SW480 (cell line): ENCODE measurements at regions not wholly inside any gene's neighbourhood (a gene's known extent, or its start where the extent isn't known, plus 50 kb on each side); places are given as distances from the start of the nearest gene placed in this dataset.
"Not testable (repeated sequence)": the region's sequence is repeated elsewhere in the genome, so short reads cannot be mapped to it uniquely, and the experiment has no call there.

ENCODE experiments used
- DNase-seq: peaks from one replicate; pipeline ENCODE4 v3.0.0-alpha.2; 2016; ENCODE audit warnings: low spot score

DNA sequence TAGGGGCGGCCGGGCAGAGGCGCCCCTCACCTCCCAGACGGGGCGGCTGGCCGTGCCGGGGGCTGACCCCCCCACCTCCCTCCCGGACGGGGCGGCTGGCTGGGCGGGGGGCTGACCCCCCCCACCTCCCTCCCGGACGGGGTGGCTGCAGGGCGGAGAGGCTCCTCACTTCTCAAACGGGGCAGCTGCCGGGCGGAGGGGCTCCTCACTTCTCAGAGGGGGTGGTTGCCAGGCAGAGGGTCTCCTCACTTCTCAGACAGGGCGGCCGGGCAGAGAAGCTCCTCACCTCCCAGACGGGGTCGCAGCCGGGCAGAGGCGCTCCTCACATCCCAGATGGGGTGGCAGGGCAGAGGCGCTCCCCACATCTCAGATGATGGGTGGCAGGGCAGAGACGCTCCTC, 836.8 kb downstream of the RAPGEF2 start:
- DNase-seq: not testable (repeated sequence)

DNA sequence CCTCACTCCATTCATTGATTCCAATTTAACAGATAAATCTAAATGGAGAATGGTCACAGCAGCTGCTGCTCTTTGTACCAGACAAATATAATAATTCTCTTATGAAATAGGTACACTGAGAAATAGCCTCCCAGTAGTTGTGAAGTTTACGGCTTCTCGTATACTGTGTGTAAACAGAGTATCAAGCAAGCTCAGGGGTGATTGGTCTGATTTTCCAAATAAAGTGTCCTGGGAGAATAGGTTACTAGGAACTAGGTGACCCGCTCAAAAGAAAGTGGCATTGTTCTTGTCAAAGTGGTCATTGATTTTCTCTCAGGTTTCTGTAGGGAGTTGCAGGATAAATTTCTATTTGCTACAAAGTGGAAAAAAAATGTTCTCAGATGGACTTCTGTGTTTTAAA, 838.2 kb downstream of the RAPGEF2 start:
- DNase-seq: no peak

DNA sequence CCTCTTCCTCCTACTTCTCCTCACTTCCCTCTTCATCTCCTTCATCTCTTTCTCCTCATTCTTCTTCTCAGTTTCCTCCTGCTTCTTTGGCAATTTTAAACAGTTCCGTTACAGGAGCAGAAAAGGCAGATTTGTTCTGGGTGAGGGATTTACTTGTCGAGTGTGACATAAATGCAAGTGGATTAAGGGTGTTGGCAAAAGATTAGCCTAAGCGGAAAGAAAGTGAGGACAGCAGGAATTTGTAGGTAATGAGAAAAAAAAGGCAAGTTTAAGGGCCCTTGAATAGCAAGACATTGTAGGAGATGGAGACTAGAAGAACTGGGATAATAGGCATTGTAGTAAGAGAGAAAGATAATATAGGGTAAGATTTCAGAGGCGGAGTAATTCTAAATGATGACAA, 841.6 kb downstream of the RAPGEF2 start:
- DNase-seq: no peak

DNA sequence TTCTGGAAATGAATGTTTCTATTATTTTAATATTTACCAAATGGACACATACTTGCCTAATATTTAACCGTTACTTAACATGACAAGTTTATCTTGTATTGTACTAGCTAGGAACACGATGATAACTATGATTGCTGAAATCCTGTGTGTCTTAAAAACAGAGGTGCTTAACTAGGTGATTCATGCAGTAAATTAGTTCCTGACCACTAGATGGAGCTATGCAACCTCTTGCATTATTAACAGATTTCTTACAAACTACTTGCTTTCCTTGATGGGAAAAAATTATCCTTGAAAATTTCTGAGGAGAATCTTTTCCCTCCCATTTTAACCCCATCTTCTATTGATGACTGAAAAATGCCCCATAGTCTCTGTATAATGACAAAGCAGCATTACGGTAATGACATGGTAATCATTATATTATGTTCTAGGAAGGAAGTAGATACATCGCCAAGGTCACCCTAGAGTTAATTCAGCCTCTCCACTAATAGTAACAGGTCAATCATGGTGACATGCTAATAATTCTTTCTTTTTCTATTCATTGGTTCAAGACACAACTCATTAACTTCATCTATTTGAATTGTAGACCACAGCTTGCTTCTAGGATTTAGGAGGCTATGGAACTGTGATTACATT, 844.2 kb downstream of the RAPGEF2 start:
- peak; percentile 33 for DNase-seq

DNA sequence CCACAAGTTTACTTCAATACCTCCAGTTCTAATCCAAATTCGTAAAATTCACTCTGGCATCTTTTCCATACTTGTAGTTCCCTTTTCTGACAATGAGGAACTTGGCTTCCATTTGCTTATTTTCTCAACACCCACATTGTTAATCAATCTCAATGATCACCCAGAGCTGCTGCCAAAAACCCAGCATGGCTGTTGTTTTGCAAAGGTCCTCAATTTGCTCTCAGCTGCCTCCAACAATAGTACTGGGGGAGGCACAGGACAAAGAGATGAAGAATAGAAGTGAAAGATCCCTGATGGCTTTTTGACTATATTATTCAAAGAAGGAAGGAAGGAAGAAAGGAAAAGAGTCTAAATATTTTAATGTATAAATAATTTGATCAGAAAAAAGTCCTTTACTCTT, 847.8 kb downstream of the RAPGEF2 start:
- no peak for DNase-seq

DNA sequence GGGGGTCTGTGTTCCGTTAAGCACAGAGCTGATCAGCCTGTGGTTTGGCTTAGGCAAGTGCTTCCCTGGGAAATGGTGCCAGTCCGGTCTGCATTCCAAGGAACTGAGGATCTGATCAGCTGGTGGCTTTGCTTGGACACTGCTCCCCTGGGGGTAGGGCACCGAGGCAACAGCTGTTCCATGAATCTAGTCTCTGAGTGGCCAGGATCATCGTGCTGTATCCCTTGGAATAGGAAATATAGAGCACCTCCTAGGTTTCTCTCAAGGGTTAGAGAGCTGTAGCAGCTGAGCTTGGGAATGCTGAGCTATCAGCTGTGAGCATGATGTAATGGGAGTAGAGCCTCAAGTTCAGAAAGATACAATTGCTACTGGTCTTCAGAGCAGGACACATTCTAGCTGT, 863.9 kb downstream of the RAPGEF2 start:
- DNase-seq: no peak

DNA sequence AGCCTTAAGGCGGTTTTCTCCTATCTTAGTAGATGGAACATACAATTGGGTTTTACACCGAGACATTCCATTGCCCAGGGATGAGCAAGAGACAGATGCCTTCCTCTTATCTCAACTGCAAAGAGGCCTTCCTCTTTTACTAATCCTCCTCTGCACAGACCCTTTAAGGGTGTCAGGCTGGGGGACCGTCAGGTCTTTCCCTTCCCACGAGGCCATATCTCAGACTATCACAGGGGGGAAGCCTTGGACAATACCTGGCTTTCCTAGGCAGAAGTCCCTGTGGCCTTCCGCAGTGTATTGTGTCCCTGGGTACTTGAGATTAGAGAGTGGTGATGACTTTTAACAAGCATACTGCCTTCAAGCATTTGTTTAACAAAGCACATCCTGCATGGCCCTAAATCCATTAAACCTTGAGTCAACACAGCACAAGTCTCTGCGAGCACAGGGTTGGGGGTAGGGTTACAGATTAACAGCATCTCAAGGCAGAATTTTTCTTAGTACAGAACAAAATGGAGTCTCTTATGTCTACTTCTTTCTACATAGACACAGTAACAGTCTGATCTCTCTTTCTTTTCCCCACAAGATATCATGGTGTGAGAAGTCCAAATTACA, 874.1 kb downstream of the RAPGEF2 start:
- not testable (repeated sequence) for DNase-seq

DNA sequence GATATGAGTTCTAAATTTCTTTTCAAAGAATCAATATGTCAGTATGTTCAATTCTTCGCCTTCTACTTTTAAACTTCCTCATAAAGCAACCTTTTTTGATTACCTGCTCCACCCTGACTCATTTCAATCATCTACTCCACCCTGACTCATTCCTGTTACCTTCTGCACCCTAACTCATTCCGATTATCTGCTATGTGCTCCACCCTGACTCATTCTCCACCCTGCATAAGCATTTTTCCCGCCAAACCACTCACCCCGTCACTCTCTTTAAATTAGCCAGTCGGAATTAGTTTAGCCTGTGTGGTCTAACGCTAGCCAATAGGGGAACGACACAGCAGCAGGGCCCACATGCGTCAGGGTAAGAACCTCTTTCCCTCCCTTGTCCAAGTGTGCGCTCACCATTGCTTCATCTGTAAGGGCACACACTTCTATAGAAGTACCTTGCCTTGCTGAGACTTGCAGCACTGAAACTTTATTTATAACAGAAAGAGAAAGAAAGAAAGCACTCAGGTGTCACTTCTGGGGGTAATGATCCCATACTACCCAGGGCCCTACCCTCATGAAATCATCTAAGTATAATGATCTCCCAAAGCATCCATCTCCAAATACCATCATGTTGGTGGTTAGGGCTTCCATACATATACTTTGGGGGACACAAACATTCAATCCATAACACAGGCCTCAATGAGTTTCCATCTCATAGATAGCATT, 875.2 kb downstream of the RAPGEF2 start:
- no peak for DNase-seq

DNA sequence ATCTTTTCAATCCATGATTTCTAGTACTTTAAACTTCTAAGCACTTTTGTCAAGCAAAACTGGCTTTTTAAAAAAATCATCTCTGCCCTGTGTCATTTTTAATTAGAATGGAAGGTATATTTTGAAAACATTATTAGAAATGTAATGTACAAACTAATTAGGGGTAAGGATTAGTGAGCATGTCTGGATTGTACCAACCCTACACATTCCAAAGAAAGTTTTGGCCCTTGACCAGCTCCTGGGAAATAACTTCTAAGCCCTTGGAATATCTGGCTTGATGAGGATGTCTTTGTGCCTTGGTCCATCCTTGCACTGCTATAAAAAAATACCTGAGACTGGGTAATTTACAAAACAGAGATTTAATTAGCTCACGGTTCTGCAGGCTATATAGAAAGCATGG, 876.5 kb downstream of the RAPGEF2 start:
- DNase-seq: no peak

DNA sequence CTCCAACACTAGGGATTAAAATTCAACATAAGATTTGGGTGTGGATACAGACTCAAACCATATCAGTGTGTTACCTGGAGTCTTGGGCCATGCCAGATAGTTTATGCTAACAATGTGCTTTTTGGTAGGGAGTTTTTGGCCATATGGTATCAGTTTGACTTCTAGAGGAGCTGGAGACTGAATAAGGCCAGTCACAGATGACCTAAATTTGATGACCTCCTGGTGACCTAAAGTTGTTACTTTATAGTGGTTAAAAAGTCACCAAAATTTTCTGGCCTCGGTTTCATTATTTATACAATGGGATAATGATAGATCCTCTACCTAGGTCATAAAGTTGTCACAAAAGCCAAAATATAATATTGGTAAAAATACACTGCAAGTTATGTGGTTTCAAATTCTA, 877.1 kb downstream of the RAPGEF2 start:
- DNase-seq: no peak

DNA sequence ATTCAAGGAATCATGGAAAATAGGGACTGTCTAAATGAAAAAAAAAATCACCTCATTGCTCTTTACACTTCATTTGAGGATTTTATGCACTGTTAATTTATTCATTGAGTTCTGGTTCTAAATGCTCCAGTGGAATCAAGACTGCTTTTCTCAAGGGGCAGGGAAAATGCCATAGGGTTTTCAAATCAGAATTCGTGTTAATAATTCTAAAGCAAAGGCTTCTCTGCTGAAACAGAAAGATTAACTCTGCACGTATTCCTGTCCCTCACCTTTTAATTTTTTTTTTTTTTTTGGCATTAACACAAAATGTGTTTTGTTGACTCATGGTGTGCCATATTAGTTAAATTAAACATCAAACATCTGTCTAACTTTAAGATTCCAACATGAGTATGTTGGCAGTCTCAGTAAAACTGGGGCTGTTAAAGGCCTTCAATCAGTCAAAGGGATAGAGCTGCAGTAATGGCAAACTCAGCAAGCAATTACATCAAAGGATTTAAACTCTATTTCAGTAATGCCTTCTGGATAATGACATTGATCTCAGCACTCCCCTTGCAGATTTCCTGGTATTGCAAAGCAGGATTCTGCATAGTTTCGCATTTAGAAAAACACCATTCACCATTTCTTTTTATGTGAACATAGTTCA, 878.1 kb downstream of the RAPGEF2 start:
- DNase-seq: no peak

DNA sequence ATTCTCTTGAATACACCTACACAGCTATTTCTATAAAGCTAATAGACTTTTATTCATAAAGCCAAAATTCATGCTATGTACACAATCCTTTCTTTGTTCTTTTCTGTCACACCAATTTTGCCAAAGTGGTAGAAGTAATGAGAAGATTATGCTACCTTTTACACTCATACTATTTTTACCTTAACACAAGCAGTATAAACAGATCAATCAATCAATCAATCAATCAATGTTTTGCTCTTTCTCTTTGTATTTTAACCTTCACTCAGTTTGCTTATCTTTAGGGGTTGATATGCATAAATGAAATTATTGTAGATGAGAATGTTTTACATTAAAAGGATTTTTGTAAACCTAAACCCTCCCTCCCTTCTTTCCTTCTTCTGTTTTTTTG, 878.6 kb downstream of the RAPGEF2 start:
- DNase-seq: no peak

DNA sequence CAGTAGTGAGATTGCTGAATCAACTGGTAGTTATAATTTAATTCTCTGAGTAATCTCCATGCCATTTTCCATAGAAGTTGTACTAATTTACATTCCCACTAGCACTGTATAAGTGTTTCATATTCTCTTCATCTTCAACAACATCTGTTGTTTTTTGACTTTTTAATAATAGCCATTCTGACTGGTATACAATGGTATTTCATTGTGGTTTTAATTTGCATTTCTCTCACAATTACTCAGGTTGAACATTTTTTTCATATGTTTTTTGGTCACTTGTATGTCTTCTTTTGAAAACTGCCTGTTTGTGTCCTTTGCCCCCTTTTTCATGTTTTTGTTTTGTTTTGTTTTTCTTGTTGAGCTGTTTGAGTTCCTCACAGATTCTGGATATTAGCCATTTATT, 880.2 kb downstream of the RAPGEF2 start:
- DNase-seq: no peak

DNA sequence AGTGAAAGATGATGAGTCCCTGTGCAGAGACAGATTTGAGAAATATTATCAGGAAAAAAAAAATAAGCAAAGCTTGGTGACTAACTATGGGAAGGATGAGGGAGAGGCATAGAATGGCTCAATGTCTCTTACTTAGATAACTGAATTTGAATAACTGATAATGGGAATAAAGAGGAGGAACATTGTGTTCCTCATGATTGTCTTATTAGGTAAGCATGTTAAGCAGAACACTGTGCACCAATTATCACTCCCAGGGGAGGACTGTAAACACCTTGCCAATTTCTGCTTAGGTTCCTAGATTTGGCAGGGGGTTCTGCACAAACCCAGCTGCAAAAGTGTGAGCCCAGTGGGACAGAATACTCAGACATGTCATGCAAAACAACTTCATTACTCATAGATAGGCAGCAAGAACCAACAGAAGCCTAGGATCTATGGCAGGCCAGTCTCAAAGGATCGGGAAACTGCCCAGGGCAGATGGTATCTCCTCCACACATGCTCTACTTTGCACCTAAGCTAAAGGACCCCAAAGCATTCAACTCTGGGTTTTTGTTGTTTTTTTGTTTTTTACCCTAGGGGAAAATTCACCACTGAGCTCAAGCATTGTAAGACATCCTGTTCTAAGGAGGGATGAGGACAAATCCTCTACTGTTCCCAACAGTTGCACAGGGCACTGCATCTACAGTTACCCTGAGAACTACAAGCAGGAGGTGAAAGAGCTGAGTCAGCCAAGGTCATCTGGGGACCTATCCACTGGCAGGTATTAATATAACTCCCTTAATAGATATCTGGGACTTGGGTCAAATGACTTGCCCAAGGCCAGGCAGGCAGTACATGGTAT, 907.0 kb downstream of the RAPGEF2 start:
- no peak for DNase-seq

DNA sequence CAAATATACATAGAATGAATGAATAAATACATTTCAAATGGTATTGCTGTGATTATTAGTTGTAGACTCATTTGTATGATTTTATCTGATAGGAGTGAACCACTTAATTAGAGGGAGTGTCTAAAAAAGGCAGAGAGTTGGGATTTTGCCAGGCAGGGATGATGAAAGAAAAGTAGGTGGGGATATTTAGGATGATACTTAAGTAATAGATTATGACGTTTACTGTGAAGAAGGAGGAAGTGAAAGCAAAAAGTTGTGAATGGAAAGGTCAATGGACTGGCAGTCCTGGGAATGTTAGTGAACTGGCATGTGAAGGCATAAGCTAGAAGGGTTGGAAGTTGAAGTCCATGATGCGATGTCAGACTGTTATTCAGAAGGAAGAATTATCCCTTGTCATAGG, 917.1 kb downstream of the RAPGEF2 start:
- DNase-seq: no peak

DNA sequence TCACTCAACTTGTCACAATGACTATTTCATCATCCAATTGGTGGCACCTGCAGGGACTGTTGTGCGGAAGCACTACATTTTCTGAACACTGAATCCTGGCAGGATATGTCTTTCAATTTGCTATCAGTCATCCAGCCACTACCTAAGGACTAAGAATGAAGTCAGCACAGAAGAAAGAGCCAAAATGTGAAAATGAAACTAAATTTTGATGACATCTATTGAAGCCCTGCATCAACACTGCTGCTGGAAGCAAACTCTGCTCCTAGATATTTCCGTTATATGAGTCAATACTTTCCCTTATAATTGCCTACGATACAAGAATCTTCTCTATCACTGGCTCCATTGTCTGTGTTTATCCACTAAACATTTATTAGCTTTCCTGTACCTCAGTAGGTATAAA, 917.9 kb downstream of the RAPGEF2 start:
- no peak for DNase-seq

DNA sequence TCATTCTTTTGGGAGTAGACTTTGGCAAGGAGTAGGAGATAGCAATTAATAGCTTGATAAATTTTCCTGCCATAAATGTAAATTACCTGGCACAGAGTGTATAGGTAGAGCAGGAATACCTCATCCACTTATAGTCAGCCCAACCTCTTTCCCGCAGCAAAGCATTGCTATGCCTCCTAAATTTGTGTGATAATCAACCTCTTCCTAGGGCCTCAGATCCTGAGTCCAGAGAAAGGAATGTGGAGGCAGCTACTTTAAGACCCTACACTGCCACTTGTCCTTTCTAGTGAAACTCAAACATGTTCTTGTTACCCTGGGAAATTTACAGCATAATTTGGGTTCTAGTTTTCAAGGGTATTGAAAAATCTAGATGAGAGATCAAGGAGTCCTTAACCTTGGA, 919.0 kb downstream of the RAPGEF2 start:
- no peak for DNase-seq

DNA sequence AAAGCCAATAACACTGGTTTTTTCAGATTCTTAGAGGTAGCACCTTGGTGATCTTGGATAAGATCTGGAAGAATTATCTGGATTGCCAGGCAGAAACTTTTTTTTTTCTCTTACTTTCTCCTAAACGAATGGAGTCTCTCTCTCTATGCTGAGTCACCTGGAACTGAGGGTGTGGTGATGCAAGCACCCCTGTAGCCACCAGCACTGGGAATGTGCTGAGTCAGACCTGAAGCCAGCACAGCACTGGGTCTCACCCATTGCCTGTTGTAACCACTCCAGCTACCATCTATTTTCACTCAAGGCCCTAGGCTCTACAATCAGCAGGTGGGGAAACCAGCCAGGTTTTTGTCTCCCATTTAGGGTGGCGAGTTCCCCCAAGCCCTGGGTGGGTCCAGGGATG, 923.8 kb downstream of the RAPGEF2 start:
- peak; percentile 1 for DNase-seq

DNA sequence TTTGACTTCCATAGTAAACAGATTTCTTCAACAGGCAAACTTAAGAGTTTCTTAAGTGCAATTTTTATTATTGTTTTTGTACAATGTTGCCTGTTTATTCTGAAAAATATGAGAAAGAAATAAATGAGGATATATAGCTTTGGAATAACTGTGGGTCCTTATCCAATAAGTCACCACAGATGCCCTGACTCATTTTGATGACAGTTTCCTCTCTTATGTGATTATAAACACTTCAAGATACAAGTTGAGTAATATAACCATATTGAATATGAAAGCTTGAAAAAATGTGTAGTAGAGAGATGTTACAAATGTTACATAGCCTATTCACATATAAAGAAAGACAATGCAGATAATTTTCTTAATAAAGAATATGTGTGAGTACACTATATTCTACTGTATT, 931.6 kb downstream of the RAPGEF2 start:
- no peak for DNase-seq

DNA sequence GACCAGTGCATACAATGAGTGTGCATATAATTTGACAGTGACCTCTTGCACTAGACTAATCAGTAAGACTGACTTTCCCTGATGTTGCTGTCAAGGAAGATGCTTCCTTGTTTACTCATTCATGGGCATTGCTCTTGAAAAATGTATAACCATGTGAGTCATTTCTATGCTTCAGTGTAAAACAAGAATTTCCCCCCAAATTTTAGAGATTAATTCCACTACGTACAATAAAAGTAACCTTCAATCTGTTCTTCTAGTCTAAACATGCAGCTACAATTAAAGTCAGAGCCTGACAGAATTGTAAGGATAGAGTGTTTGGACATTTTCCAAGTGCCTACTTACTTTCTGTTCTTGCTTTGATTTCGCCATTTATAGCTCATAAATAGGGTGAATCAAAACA, 935.7 kb downstream of the RAPGEF2 start:
- DNase-seq: no peak

DNA sequence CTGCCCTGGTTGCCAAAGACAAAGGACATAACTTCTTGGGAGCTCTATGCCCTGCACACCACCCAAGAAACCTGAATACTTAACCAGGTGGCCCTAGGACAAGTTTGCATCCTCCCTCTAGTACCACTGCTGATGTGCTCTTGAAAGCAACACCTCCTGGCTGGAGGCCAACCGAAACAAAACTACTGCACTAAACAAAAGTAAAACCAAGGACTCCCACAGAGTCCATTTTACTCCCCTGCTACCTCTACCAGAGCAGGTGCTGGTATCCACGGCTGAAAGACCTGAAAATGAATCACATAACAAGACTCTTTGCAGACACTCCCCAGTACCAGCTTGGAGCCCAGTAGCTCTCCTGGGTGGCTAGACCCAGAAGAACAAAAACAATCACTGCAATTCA, 941.8 kb downstream of the RAPGEF2 start:
- no peak for DNase-seq
